Posterior vena cava (tissue), 2 donors: ENCODE measurements at regions not wholly inside any gene's neighbourhood (a gene's known extent, or its start where the extent isn't known, plus 50 kb on each side); places are given as distances from the start of the nearest gene placed in this dataset.

Experiments
- DNase-seq: peaks from one replicate; pipeline ENCODE4 v3.0.0-alpha.2; 2020; ENCODE audit warnings: low spot score
- intact Hi-C, 2 donors: fragments of 100-400 bp; cut with DNase I; formaldehyde crosslinking; loops; one replicate each; pipeline versions ENCODE4 v1.14.1 to v1.14.2; 2022 to 2023
- donor health status: DM: yes; HTN: yes; CAD: no.
- donor health status: DM: yes; HTN: yes; CAD: no.

- no peak for DNase-seq
Measured at GRCh38 chr1:5287178-5288150, 633.1 kb downstream of the AJAP1 start.

GRCh38 chr1:5286244-5286643 lies 631.8 kb downstream of the AJAP1 start:
- intact Hi-C loops: no loop called here
- no peak for DNase-seq

More at GRCh38 chr1:5287178-5288150, 633.1 kb downstream of the AJAP1 start:
- intact Hi-C loops: no loop called here

- intact Hi-C loops: no loop called here
Measured at GRCh38 chr1:5274527-5274926, 620.1 kb downstream of the AJAP1 start.

GRCh38 chr1:5273280-5274003 lies 619.0 kb downstream of the AJAP1 start:
- intact Hi-C loops: no loop called here
- DNase-seq: no peak

More at GRCh38 chr1:5274527-5274926, 620.1 kb downstream of the AJAP1 start:
- DNase-seq: no peak

- no peak for DNase-seq
- intact Hi-C loops: no loop called here
Measured at GRCh38 chr1:5272325-5272724, 617.9 kb downstream of the AJAP1 start.

GRCh38 chr1:5271264-5271663 lies 616.9 kb downstream of the AJAP1 start:
- DNase-seq: no peak
- intact Hi-C loops: no loop called here

- intact Hi-C loops: no loop called here
- DNase-seq: no peak
Measured at GRCh38 chr1:5269901-5270300, 615.5 kb downstream of the AJAP1 start.

GRCh38 chr1:5267603-5268235 lies 613.3 kb downstream of the AJAP1 start:
- no peak for DNase-seq
- intact Hi-C loops: no loop called here

GRCh38 chr1:5265438-5266075 lies 611.1 kb downstream of the AJAP1 start:
- intact Hi-C loops: no loop called here

GRCh38 chr1:5264476-5264875 lies 610.1 kb downstream of the AJAP1 start:
- intact Hi-C loops: no loop called here
- DNase-seq: no peak

More at GRCh38 chr1:5265438-5266075, 611.1 kb downstream of the AJAP1 start:
- no peak for DNase-seq

- no peak for DNase-seq
- intact Hi-C loops: no loop called here
Measured at GRCh38 chr1:5256793-5257192, 602.4 kb downstream of the AJAP1 start.

GRCh38 chr1:5254975-5255374 lies 600.6 kb downstream of the AJAP1 start:
- DNase-seq: no peak
- intact Hi-C loops: no loop called here

GRCh38 chr1:5254131-5254725 lies 599.8 kb downstream of the AJAP1 start:
- intact Hi-C loops: no loop called here

GRCh38 chr1:5253036-5253435 lies 598.6 kb downstream of the AJAP1 start:
- intact Hi-C loops: no loop called here

More at GRCh38 chr1:5254131-5254725, 599.8 kb downstream of the AJAP1 start:
- DNase-seq: no peak

GRCh38 chr1:5250336-5250735 lies 595.9 kb downstream of the AJAP1 start:
- intact Hi-C loops: no loop called here
- DNase-seq: no peak

More at GRCh38 chr1:5253036-5253435, 598.6 kb downstream of the AJAP1 start:
- DNase-seq: no peak

- intact Hi-C loops: no loop called here
- no peak for DNase-seq
Measured at GRCh38 chr1:5245348-5245747, 590.9 kb downstream of the AJAP1 start.

GRCh38 chr1:5244631-5245285 lies 590.3 kb downstream of the AJAP1 start:
- DNase-seq: no peak
- intact Hi-C loops: no loop called here

GRCh38 chr1:5242850-5243249 lies 588.4 kb downstream of the AJAP1 start:
- DNase-seq: no peak
- intact Hi-C loops: no loop called here
